ENCODE measurements at regions not wholly inside any gene's neighbourhood (a gene's known extent, or its start where the extent isn't known, plus 50 kb on each side); places are given as distances from the start of the nearest gene placed in this dataset.

DNA sequence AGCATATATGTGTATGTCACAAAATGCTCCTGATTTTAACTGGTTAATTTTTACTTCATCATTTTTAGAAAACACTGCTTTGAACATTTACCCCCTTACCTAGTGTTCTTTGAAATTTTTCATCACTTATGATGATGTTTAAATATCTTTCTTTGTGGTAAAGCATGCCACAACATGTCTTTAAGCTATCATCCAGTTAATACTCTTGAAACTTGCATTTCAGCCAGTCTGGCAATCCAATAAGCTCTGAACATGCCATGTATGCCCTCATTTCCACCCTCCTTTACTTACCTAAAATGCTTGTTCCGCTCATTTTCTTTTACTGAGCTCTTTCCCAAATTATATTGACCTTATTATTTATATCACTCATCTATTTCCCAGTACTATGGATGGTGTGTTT lies 581.2 kb downstream of the RAPGEF2 start:
- DNase-seq (ENCODE audit: low read depth) = no peak
- TF ChIP-seq, protein P1, sequence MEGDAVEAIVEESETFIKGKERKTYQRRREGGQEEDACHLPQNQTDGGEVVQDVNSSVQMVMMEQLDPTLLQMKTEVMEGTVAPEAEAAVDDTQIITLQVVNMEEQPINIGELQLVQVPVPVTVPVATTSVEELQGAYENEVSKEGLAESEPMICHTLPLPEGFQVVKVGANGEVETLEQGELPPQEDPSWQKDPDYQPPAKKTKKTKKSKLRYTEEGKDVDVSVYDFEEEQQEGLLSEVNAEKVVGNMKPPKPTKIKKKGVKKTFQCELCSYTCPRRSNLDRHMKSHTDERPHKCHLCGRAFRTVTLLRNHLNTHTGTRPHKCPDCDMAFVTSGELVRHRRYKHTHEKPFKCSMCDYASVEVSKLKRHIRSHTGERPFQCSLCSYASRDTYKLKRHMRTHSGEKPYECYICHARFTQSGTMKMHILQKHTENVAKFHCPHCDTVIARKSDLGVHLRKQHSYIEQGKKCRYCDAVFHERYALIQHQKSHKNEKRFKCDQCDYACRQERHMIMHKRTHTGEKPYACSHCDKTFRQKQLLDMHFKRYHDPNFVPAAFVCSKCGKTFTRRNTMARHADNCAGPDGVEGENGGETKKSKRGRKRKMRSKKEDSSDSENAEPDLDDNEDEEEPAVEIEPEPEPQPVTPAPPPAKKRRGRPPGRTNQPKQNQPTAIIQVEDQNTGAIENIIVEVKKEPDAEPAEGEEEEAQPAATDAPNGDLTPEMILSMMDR (IDR thresholded peaks at IDR 0.05; ENCODE audit: low read depth, low read length, missing control alignments) = no peak
- H3K4me3 ChIP-seq (ENCODE audit: low read depth, low read length) = no peak overlapping the region

DNA sequence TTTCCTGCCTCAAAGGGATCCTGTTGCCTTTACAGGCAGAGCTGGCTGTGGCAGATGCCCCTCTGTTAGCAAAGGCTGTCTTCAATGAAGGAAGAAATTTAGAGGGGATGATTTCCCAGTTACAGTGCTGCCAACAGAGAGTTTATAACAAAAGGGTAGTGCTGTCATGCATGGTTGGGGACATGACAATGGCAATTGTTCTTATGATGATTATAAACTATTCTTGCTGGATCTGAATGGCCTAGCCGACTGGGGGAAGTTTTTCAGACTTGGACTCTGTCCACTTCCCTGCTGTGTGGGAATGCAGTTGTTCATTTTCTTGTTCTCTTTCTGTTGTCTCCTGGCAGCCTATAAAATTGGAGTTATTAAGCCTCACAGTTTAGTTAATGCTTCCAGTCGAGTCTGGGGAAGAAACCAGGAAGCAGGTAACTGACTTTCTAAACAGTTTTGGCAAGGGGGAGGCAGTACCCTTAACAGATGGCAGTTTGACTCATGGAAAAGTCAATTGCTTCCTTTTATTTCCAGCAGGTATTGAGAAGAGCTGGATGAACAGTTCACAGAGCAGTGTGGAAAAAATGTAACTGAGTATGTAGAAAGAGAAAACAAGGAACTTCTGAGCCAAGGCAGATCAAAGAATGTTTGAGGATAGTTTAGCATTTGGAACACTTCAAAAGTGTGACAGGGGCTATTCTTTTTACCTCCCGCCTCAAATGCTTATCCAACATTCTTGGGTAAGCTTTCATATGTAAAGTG lies 582.6 kb downstream of the RAPGEF2 start:
- TF ChIP-seq, protein P1 (IDR thresholded peaks at IDR 0.05; ENCODE audit: low read depth, low read length, missing control alignments) = no peak
- DNase-seq (ENCODE audit: low read depth) = no peak
- no peak overlapping the region for H3K4me3 ChIP-seq (ENCODE audit: low read depth, low read length)

DNA sequence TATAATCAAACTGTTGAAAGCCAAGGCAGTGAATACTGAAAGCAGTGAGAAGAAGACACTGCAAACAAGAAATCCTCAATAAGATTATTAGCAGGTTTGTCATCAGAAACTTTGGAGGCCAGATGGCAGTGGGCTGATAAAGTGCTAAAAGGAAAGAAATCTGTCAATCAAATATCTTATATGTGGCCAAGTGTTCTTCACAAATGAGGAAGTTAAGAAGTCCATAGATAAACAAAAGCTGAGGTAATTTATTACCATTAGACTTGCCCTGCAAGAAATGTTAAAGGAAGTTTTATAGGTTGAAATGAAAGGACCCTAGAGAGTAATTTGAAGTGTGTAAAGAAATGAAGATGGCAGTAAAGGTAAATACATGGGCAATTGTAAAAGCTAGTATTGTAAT lies 586.6 kb downstream of the RAPGEF2 start:
- no peak for DNase-seq (ENCODE audit: low read depth)
- no peak overlapping the region for H3K4me3 ChIP-seq (ENCODE audit: low read depth, low read length)
- TF ChIP-seq, protein P1 (IDR thresholded peaks at IDR 0.05; ENCODE audit: low read depth, low read length, missing control alignments) = no peak

DNA sequence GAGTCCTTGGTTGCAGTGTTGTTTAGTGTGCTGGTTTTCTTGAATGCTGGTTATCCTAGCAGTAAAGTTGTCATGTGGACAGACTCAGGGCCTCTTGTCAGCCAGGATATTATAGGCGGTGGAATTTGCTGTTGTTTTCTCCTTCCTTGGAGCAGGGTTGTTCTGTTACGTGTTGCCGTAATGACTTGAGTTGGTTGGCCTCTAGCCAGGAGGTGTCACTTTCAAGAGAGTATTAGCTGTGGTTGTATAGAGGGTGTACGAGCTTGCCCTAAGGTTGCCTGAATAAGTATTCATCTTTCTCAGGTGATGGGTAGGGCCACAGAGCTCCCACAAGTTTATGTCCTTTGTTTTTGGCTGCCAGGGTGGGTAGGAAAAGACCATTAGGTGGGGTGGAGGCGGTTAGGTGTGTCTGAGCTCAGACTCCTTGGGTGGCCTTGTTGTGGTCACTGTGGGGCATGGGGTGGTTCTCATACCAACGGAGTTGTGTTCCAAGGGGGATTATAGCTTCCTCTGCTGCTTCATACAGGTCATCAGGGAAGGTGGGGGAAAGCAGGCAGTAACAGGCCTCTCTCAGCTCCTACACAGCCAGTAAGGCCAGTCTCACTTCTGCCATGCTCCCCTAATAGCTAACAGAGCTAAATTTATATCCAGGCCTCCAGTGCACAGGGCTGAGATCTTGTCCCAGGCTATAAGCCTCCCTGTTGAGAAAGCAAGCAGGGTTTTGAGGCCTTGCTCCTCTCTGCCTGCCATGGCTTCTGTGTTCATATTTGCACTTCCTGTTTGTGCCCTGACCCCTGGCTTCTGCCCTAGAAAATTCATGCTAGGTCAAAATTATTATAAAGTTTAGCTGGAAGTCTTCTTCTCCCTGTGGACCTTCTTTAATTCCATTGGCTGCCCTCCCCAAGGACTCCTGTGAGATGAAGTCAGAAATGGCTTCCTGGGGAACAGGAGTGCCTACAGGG lies 594.7 kb downstream of the RAPGEF2 start:
- TF ChIP-seq, protein P1 (IDR thresholded peaks at IDR 0.05; ENCODE audit: low read depth, low read length, missing control alignments) = no peak
- no peak for DNase-seq (ENCODE audit: low read depth)
- no peak overlapping the region for H3K4me3 ChIP-seq (ENCODE audit: low read depth, low read length)

DNA sequence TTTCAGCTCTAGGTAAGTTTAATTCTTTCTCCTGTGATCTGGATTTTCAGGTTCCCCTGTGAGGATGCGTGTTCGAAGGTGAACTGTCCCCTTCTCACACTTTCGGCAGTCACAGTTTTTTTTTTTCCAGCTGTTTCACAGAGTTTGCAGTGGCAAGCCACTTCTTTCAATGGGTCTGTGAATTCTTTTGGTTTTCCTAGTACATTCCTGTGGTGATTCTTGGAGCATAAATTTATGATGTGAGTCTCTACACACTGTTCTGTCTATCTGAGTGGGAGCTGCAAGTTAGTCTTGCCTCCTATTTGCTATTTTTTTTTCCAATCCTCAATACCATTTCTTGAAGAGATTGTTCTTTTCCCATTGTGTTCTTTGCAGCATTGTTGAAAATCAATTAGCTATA lies 595.5 kb downstream of the RAPGEF2 start:
- no peak for DNase-seq (ENCODE audit: low read depth)
- H3K4me3 ChIP-seq (ENCODE audit: low read depth, low read length) = no peak overlapping the region
- TF ChIP-seq, protein P1 (IDR thresholded peaks at IDR 0.05; ENCODE audit: low read depth, low read length, missing control alignments) = no peak

DNA sequence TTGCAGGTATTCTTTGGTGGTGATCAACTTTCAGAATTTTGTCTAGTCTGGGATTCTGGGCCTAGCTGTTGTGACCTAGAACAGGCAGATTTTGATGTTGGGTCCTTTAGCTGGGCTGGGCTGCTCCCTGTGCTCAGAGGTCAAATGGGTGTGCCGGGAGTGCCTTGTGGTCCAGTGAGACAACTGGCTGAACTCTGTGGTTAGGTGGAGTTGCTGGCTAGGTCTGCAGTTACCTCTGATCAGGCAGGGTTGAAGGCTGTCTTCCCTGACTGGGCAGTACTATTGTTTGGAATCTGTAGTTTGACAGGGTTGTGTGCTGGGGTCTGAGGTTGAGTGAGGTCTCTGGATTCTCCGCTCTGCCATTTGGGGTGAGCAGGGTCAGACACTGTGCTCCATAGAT lies 599.3 kb downstream of the RAPGEF2 start:
- H3K4me3 ChIP-seq (ENCODE audit: low read depth, low read length) = no peak overlapping the region
- no peak for DNase-seq (ENCODE audit: low read depth)
- TF ChIP-seq, protein P1 (IDR thresholded peaks at IDR 0.05; ENCODE audit: low read depth, low read length, missing control alignments) = no peak
